Lung (tissue), 11 donors: ENCODE measurements at regions not wholly inside any gene's neighbourhood (a gene's known extent, or its start where the extent isn't known, plus 50 kb on each side); places are given as distances from the start of the nearest gene placed in this dataset.

Experiments used
- ATAC-seq: fragments of 200-7000 bp; cut with Tn5 transposase; one replicate; pipeline ENCODE4 v1.9.1; 2020; ENCODE audit warnings: moderate number of reproducible peaks; ENCODE audit not compliant: insufficient read depth, low FRiP score
- DNase-seq, 3 donors: peaks; one replicate each; pipeline ENCODE4 v3.0.0-alpha.2; 2013 to 2017
- H3K27ac ChIP-seq, 2 donors: one replicate each; pipeline ENCODE4 v1.5.1; 2013; ENCODE audit warnings: mild to moderate bottlenecking in 2 of 2, moderate library complexity in 2 of 2, control low read depth in 1 of 2, inconsistent platforms in 1 of 2, low read depth in 1 of 2, low read length in 1 of 2
- H3K27me3 ChIP-seq, 3 donors: one replicate each; pipeline ENCODE4 v1.5.1; 2013; ENCODE audit warnings: low read length in 2 of 3; ENCODE audit not compliant: control insufficient read depth in 3 of 3, insufficient read depth in 3 of 3
- H3K36me3 ChIP-seq, 4 donors: one replicate each; pipeline ENCODE4 v1.5.1; 2013; ENCODE audit warnings: low read length in 4 of 4, mild to moderate bottlenecking in 1 of 4, moderate library complexity in 1 of 4; ENCODE audit not compliant: control insufficient read depth in 4 of 4, insufficient read depth in 4 of 4
- H3K4me1 ChIP-seq, 5 donors: one replicate each; pipeline ENCODE4 v1.5.1; 2013; ENCODE audit warnings: low read length in 5 of 5, mild to moderate bottlenecking in 2 of 5, moderate library complexity in 1 of 5; ENCODE audit not compliant: control insufficient read depth in 5 of 5, insufficient read depth in 5 of 5
- H3K4me3 ChIP-seq: one replicate; pipeline ENCODE4 v1.5.1; 2013; ENCODE audit warnings: mild to moderate bottlenecking, control low read depth, moderate library complexity
- H3K9ac ChIP-seq, 2 donors: one replicate each; pipeline ENCODE4 v1.5.1; 2013; ENCODE audit warnings: low read length in 2 of 2, control low read depth in 1 of 2; ENCODE audit not compliant: insufficient read depth in 1 of 2
- H3K9me3 ChIP-seq, 4 donors: one replicate each; pipeline ENCODE4 v1.5.1; 2013; ENCODE audit warnings: low read length in 3 of 4, mild to moderate bottlenecking in 1 of 4, moderate library complexity in 1 of 4; ENCODE audit not compliant: control insufficient read depth in 4 of 4, insufficient read depth in 3 of 4
- CTCF ChIP-seq: IDR thresholded peaks from 2 replicates; pipeline ENCODE4 v1.5.1; 2012; ENCODE audit warnings: mild to moderate bottlenecking; ENCODE audit errors: control extremely low read depth, extremely low read depth
- WGBS, 2 donors: extraction: QIAGEN DNeasy Blood & Tissue Kit; methylation state at CpG; one replicate each; pipeline ENCODE4 v1.1.7; 2013; 5-methylcytosine and 5-hydroxymethylcytosine counted together
- donor health status: control.
- donor health status: control.
- donor health status: Bipolar disorder and iron deficiency.
- donor health status: healthy.
- donor health status: DM: yes; HTN: yes; CAD: no.

GRCh38 chr1:45272913-45273371 lies 53.8 kb upstream of the HPDL start:
- Histone ChIP-seq H3K4me3 (no peak overlapping the region), H3K27me3 (no peaks in the 10 kb centered on the region), H3K9me3 (peaks cover 0 to 7% (median 0%) of the 10 kb centered on the region in 4 donors), H3K36me3 (no peaks in the 10 kb centered on the region), H3K4me1 (no peaks in the 10 kb centered on the region), H3K9ac (no peak overlapping the region), H3K27ac (no peak overlapping the region)
- TF ChIP-seq CTCF, result no peak
- DNase-seq (no peak), ATAC-seq (no peak)
- WGBS, 2 donors, result 81 to 87% methylated on average over 4 of the region's 4 CpGs

GRCh38 chr1:45275054-45275453 lies 51.6 kb upstream of the HPDL start:
- Histone ChIP-seq H3K36me3 (no peaks in the 10 kb centered on the region), H3K27ac (no peak overlapping the region), H3K4me3 (no peak overlapping the region), H3K9ac (no peak overlapping the region), H3K4me1 (no peaks in the 10 kb centered on the region), H3K27me3 (no peaks in the 10 kb centered on the region), H3K9me3 (peaks cover 0 to 7% (median 0%) of the 10 kb centered on the region in 4 donors)
- DNase-seq (no peak), ATAC-seq (no peak)
- no peak for TF ChIP-seq CTCF
